ENCODE measurements at regions not wholly inside any gene's neighbourhood (a gene's known extent, or its start where the extent isn't known, plus 50 kb on each side); places are given as distances from the start of the nearest gene placed in this dataset.

- H3K4me3 Mint-ChIP-seq, result no peak overlapping the region
- peaks cover 10% of the 10 kb centered on the region for H3K27me3 Mint-ChIP-seq
- H3K4me1 Mint-ChIP-seq, result no peaks in the 10 kb centered on the region
- CTCF ChIA-PET, result interaction anchor here (0.7 to 1.4 kb wide), 5 partner anchors 9 to 570 kb away, joined by 3 to 6 read pairs (median 3); no protein-coding TSS in a partner anchor
- no peaks in the 10 kb centered on the region for H3K36me3 Mint-ChIP-seq
- no peak overlapping the region for H3K27ac Mint-ChIP-seq
- DNase-seq, result no peak
- H3K9me3 Mint-ChIP-seq, result no peaks in the 10 kb centered on the region
Measured at GRCh38 chr6:130314271-130314670, 51.5 kb upstream of the TMEM200A start.

GRCh38 chr6:130313206-130313605 is 52.6 kb upstream of the TMEM200A start:
- Mint-ChIP-seq H3K36me3 (no peaks in the 10 kb centered on the region), H3K27me3 (peaks cover 7% of the 10 kb centered on the region), H3K27ac (no peak overlapping the region), H3K4me1 (peaks cover 3% of the 10 kb centered on the region), H3K9me3 (no peaks in the 10 kb centered on the region), H3K4me3 (no peak overlapping the region)
- no peak for DNase-seq
- CTCF ChIA-PET, result interaction anchor here (0.9 to 1.4 kb wide), 3 partner anchors 8 to 560 kb away, joined by 3 read pairs; no protein-coding TSS in a partner anchor

GRCh38 chr6:130309028-130309427 is 56.8 kb upstream of the TMEM200A start:
- Mint-ChIP-seq H3K27ac (no peak overlapping the region), H3K4me1 (peaks cover 3% of the 10 kb centered on the region), H3K9me3 (no peaks in the 10 kb centered on the region), H3K4me3 (no peak overlapping the region), H3K27me3 (peaks cover 3% of the 10 kb centered on the region), H3K36me3 (no peaks in the 10 kb centered on the region)
- no peak for DNase-seq
- CTCF ChIA-PET, result interaction anchor here (1.0 kb wide), 1 partner anchor 14 kb away, joined by 3 read pairs; no protein-coding TSS in a partner anchor

GRCh38 chr6:130307752-130308361 is 58.0 kb upstream of the TMEM200A start:
- Mint-ChIP-seq H3K9me3 (peaks cover 2% of the 10 kb centered on the region), H3K36me3 (no peaks in the 10 kb centered on the region), H3K4me3 (no peak overlapping the region), H3K27ac (no peak overlapping the region), H3K27me3 (peaks cover 3% of the 10 kb centered on the region), H3K4me1 (peaks cover 3% of the 10 kb centered on the region)
- CTCF ChIA-PET, result interaction anchor here (1.5 to 2.3 kb wide), 2 partner anchors 13 to 14 kb away, joined by 4 to 10 read pairs; no protein-coding TSS in a partner anchor
- DNase-seq, result no peak

- H3K36me3 Mint-ChIP-seq, result no peaks in the 10 kb centered on the region
- H3K9me3 Mint-ChIP-seq, result peaks cover 2% of the 10 kb centered on the region
- no peak for DNase-seq
- CTCF ChIA-PET, result interaction anchor here (0.6 to 2.3 kb wide), 3 partner anchors 12 to 540 kb away, joined by 3 to 10 read pairs (median 4); no protein-coding TSS in a partner anchor
- H3K4me3 Mint-ChIP-seq, result no peak overlapping the region
- H3K4me1 Mint-ChIP-seq, result peaks cover 3% of the 10 kb centered on the region
- H3K27me3 Mint-ChIP-seq, result no peaks in the 10 kb centered on the region
- no peak overlapping the region for H3K27ac Mint-ChIP-seq
Measured at GRCh38 chr6:130306377-130306776, 59.4 kb upstream of the TMEM200A start.

GRCh38 chr6:130303431-130303830 is 62.4 kb upstream of the TMEM200A start:
- CTCF ChIA-PET, result no interaction called here
- H3K4me1 Mint-ChIP-seq, result no peaks in the 10 kb centered on the region

GRCh38 chr6:130298258-130298657 is 67.6 kb upstream of the TMEM200A start:
- Mint-ChIP-seq H3K27me3 (peaks cover 17% of the 10 kb centered on the region), H3K27ac (no peak overlapping the region)
- CTCF ChIA-PET, result interaction anchor here (0.6 kb wide), 1 partner anchor 159 kb away, joined by 3 read pairs; no protein-coding TSS in a partner anchor

More at GRCh38 chr6:130303431-130303830, 62.4 kb upstream of the TMEM200A start:
- Mint-ChIP-seq H3K27me3 (peaks cover 13% of the 10 kb centered on the region), H3K4me3 (no peak overlapping the region), H3K9me3 (peaks cover 2% of the 10 kb centered on the region), H3K36me3 (no peaks in the 10 kb centered on the region), H3K27ac (no peak overlapping the region)
- DNase-seq, result no peak

GRCh38 chr6:130296854-130297253 is 69.0 kb upstream of the TMEM200A start:
- CTCF ChIA-PET, result no interaction called here
- Mint-ChIP-seq H3K36me3 (no peaks in the 10 kb centered on the region), H3K27me3 (peaks cover 17% of the 10 kb centered on the region)

More at GRCh38 chr6:130298258-130298657, 67.6 kb upstream of the TMEM200A start:
- Mint-ChIP-seq H3K4me3 (no peak overlapping the region), H3K9me3 (peaks cover 2% of the 10 kb centered on the region), H3K36me3 (no peaks in the 10 kb centered on the region), H3K4me1 (peaks cover 2% of the 10 kb centered on the region)
- DNase-seq, result no peak

GRCh38 chr6:130293800-130294199 is 71.0 kb upstream of the SAMD3 start:
- Mint-ChIP-seq H3K9me3 (no peaks in the 10 kb centered on the region), H3K27me3 (peaks cover 4% of the 10 kb centered on the region), H3K4me1 (peaks cover 2% of the 10 kb centered on the region), H3K4me3 (no peak overlapping the region), H3K27ac (no peak overlapping the region), H3K36me3 (no peaks in the 10 kb centered on the region)
- peak; percentile 60 for DNase-seq
- CTCF ChIA-PET, result interaction anchor here (0.7 to 2.4 kb wide), 14 partner anchors 11 to 578 kb away, joined by 3 to 12 read pairs (median 3); no protein-coding TSS in a partner anchor

More at GRCh38 chr6:130296854-130297253, 69.0 kb upstream of the TMEM200A start:
- Mint-ChIP-seq H3K4me1 (peaks cover 2% of the 10 kb centered on the region), H3K4me3 (no peak overlapping the region), H3K27ac (no peak overlapping the region), H3K9me3 (no peaks in the 10 kb centered on the region)
- no peak for DNase-seq

GRCh38 chr6:130288065-130288464 is 65.3 kb upstream of the SAMD3 start:
- no peak for DNase-seq
- H3K36me3 Mint-ChIP-seq, result no peaks in the 10 kb centered on the region
- no peak overlapping the region for H3K4me3 Mint-ChIP-seq
- H3K9me3 Mint-ChIP-seq, result no peaks in the 10 kb centered on the region
- H3K4me1 Mint-ChIP-seq, result no peaks in the 10 kb centered on the region
- no peak overlapping the region for H3K27ac Mint-ChIP-seq
- H3K27me3 Mint-ChIP-seq, result no peaks in the 10 kb centered on the region
- CTCF ChIA-PET, result no interaction called here

GRCh38 chr6:130282234-130282995 is 59.7 kb upstream of the SAMD3 start:
- CTCF ChIA-PET, result interaction anchor here (0.5 to 2.0 kb wide), 24 partner anchors 8 to 482 kb away, joined by 3 to 10 read pairs (median 4); no protein-coding TSS in a partner anchor
- peaks cover 14% of the 10 kb centered on the region for H3K4me1 Mint-ChIP-seq
- DNase-seq, result peak; percentile 58
- no peaks in the 10 kb centered on the region for H3K27me3 Mint-ChIP-seq
- no peak overlapping the region for H3K4me3 Mint-ChIP-seq
- H3K27ac Mint-ChIP-seq, result peak overlapping the region; percentile 50
- peaks cover 7% of the 10 kb centered on the region for H3K9me3 Mint-ChIP-seq
- H3K36me3 Mint-ChIP-seq, result peaks cover under 1% of the 10 kb centered on the region

- Mint-ChIP-seq H3K36me3 (peaks cover 21% of the 10 kb centered on the region), H3K4me3 (no peak overlapping the region), H3K27ac (no peak overlapping the region), H3K27me3 (no peaks in the 10 kb centered on the region), H3K4me1 (peaks cover under 1% of the 10 kb centered on the region), H3K9me3 (peaks cover 38% of the 10 kb centered on the region)
- DNase-seq, result no peak
- CTCF ChIA-PET, result no interaction called here
Measured at GRCh38 chr6:130276507-130276906, 53.8 kb upstream of the SAMD3 start.

GRCh38 chr6:130274007-130274406 is 51.3 kb upstream of the SAMD3 start:
- H3K36me3 Mint-ChIP-seq, result peaks cover 24% of the 10 kb centered on the region
- CTCF ChIA-PET, result no interaction called here

More at GRCh38 chr6:130274007-130274406, 51.3 kb upstream of the SAMD3 start:
- DNase-seq, result no peak
- no peaks in the 10 kb centered on the region for H3K4me1 Mint-ChIP-seq
- H3K9me3 Mint-ChIP-seq, result peaks cover 39% of the 10 kb centered on the region
- no peak overlapping the region for H3K27ac Mint-ChIP-seq
- no peaks in the 10 kb centered on the region for H3K27me3 Mint-ChIP-seq
- no peak overlapping the region for H3K4me3 Mint-ChIP-seq
